GM06990 (cell line): ENCODE measurements at regions not wholly inside any gene's neighbourhood (a gene's known extent, or its start where the extent isn't known, plus 50 kb on each side); places are given as distances from the start of the nearest gene placed in this dataset.

Experiments used
- DNase-seq: peaks from one replicate; pipeline ENCODE4 v3.0.0-alpha.2; 2011; ENCODE audit not compliant: insufficient read length; ENCODE audit errors: extremely low read depth
- H3K27me3 ChIP-seq: replicated peaks from 2 replicates; pipeline ENCODE4 v1.6.0; 2011; ENCODE audit warnings: low read length; ENCODE audit not compliant: control insufficient read depth, insufficient read depth
- H3K36me3 ChIP-seq: 2 replicates; pipeline ENCODE4 v1.5.1; 2011; ENCODE audit warnings: low read length; ENCODE audit not compliant: control insufficient read depth, insufficient read depth
- H3K4me3 ChIP-seq: replicated peaks from 2 replicates; pipeline ENCODE4 v1.5.1; 2011; ENCODE audit warnings: low read depth, mild to moderate bottlenecking, control low read depth, low read length
- TF ChIP-seq, protein P1 (sequence below): IDR thresholded peaks from 2 replicates; pipeline ENCODE4 v1.5.1; 2011; ENCODE audit warnings: low read length, control low read depth, mild to moderate bottlenecking, inconsistent platforms; ENCODE audit not compliant: insufficient read depth, poor library complexity, severe bottlenecking

DNA sequence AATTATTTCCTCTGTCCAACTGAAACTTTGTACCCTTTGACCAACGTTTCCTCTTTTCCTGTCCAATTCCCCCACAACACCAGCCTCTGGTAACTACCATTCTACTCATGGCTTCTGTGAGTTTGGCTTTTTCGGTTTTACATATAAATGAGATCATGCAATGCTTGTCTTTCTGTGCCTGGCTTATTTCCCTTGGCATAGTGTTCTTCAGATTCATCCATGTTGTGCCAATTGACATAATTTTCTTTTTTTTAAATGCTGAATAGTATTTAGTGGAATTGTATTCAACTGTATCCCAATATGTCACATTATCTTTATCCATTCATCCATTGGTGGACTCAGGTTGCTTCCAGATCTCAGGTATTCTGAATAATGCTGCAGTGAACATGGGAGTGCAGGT, 222.5 kb upstream of the GALNTL6 start:
- H3K36me3 ChIP-seq = no peaks in the 10 kb centered on the region
- no peak overlapping the region for H3K4me3 ChIP-seq
- no peak for DNase-seq
- TF ChIP-seq, protein P1, sequence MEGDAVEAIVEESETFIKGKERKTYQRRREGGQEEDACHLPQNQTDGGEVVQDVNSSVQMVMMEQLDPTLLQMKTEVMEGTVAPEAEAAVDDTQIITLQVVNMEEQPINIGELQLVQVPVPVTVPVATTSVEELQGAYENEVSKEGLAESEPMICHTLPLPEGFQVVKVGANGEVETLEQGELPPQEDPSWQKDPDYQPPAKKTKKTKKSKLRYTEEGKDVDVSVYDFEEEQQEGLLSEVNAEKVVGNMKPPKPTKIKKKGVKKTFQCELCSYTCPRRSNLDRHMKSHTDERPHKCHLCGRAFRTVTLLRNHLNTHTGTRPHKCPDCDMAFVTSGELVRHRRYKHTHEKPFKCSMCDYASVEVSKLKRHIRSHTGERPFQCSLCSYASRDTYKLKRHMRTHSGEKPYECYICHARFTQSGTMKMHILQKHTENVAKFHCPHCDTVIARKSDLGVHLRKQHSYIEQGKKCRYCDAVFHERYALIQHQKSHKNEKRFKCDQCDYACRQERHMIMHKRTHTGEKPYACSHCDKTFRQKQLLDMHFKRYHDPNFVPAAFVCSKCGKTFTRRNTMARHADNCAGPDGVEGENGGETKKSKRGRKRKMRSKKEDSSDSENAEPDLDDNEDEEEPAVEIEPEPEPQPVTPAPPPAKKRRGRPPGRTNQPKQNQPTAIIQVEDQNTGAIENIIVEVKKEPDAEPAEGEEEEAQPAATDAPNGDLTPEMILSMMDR = no peak
- no peaks in the 10 kb centered on the region for H3K27me3 ChIP-seq

DNA sequence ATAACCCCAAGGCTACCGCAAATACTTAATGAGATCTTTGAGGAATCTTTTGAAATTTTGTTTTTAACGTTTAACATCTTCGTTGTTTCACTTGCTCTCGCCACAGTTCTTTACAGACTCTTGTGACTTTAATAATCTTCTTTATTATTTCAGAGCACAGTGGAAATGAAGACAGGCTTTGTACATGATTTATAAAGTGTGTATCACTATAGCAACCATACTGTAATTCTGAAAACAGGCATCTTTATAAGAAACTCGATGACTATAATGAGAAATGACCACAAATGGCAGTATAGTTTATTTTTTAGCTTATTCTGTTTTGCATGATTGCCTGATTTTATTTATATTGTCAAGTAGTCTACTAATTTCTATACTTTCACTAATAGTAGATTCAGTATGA, 224.4 kb upstream of the GALNTL6 start:
- peak; percentile 2 for DNase-seq
- H3K27me3 ChIP-seq = no peaks in the 10 kb centered on the region
- TF ChIP-seq, protein P1 = no peak
- no peak overlapping the region for H3K4me3 ChIP-seq
- no peaks in the 10 kb centered on the region for H3K36me3 ChIP-seq

DNA sequence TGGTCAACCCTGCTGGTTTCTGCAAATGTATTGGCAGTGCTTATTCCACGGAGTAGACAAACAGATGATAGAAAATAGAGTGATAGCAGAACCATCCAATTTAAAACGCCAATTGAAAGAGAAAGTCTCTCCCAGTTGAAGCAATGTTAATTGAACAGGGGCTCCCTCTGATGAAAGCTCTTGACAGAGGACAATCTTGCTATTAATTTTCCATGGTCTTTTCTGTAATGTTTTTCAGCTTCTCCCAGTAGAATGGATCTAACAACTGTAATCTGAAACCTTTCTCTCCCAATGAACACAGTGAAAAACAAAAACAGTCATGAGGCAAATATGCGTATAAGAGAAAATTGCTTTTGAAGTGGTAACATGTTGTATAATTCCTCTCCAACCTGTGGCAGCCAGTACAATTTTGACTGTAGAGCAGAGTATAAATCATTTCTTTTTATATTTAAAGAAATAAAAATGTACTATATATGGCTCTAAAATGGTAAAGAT, 225.1 kb upstream of the GALNTL6 start:
- TF ChIP-seq, protein P1 = no peak
- H3K27me3 ChIP-seq = no peaks in the 10 kb centered on the region
- no peak overlapping the region for H3K4me3 ChIP-seq
- H3K36me3 ChIP-seq = no peaks in the 10 kb centered on the region
- no peak for DNase-seq

DNA sequence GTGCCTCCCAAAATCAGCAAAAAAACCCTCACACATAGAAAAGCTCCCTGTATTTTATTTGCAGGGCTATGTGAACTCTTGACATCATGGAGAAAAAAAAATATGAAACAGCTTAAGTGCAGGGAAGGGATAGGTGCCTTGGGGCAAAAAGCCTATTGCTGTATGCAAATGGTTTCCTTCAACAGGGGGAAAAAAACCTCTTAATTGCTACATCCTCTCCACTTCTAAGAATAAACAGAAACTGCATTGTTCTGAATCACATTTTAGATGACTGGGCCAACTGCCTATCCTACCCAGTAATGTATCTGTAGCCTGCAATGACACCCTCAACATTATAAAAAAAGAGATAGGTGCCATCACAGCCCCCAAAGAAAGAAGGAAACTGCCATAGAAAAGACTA, 229.4 kb upstream of the GALNTL6 start:
- DNase-seq = peak; percentile 24
- Histone ChIP-seq H3K4me3 (no peak overlapping the region), H3K36me3 (no peaks in the 10 kb centered on the region), H3K27me3 (no peaks in the 10 kb centered on the region)
- TF ChIP-seq, protein P1 = no peak

DNA sequence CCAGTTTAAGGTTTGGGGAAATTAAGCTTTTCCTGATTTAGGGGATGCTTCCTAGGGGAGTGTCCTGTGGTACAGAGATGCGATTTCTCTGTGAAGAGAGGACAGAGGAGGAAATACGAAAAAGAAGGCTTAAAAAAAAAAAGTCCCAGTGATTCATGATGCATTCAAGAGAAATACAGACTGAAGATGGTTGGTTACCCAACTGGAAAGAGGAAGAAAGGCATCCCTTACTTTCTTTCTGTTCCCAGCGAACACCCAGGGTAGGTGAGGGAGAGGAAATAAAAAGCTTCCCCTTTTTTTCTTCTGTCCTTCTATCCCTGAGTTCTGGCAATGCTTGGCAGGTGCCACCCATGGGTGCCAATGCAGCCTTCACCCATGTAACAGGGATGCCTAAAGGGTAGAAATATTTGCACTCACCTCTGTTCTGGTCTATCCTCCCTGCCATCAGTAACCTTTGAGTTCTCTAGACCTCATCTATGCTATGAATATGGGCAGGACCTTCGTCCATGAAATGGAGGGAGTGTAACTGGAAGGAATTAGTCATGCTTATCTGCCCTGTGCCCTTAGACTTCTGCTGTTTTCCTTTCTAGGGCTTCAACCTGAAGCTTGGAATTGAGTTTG, 230.1 kb upstream of the GALNTL6 start:
- Histone ChIP-seq H3K4me3 (no peak overlapping the region), H3K27me3 (no peaks in the 10 kb centered on the region), H3K36me3 (no peaks in the 10 kb centered on the region)
- no peak for DNase-seq
- TF ChIP-seq, protein P1 = no peak

DNA sequence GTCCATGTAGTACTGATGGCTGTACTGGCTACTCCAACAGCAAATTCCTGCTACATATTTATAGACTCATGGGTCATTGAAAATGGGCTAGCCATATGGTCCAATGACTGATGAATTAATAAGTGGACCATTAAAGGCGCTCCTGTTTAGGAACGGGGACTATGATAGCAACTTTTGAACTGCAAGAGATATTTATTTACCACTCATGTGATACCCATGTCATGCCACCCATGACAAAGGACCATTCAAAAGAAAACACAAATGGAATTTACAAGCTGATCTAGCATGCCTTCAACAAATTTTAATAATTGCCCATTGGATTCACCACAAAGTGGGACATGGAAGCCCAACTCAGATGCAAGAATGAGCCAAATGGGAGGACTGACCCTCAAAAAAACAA, 240.0 kb upstream of the GALNTL6 start:
- Histone ChIP-seq H3K36me3 (no peaks in the 10 kb centered on the region), H3K4me3 (no peak overlapping the region), H3K27me3 (no peaks in the 10 kb centered on the region)
- TF ChIP-seq, protein P1 = no peak
- DNase-seq = no peak
